PC-3 (cell line): ENCODE measurements at regions not wholly inside any gene's neighbourhood (a gene's known extent, or its start where the extent isn't known, plus 50 kb on each side); places are given as distances from the start of the nearest gene placed in this dataset.

Experiments used
- ATAC-seq: fragments of 200-7000 bp; cut with Tn5 transposase; 2 replicates; pipeline ENCODE4 v1.9.1; 2020; ENCODE audit warnings: mild to moderate bottlenecking, moderate library complexity
- BruUV-seq: library from RNA; stranded (reverse); fragments of 400-500 nt; replicated peaks from 2 replicates; lab custom pipeline; 2021; lab: Mats Ljungman, UMichigan
- CTCF ChIA-PET: fragments of 300-600 bp; sonication (Branson Sonifier 250); formaldehyde crosslinking; loops from one replicate; lab custom pipeline; 2022; ENCODE audit warnings: antibody characterized with exemption; lab: Charles Lee
- POLR2A ChIA-PET: fragments of 300-600 bp; sonication (Branson Sonifier 250); formaldehyde crosslinking; loops from one replicate; lab custom pipeline; 2022; ENCODE audit warnings: antibody characterized with exemption; ENCODE audit not compliant: unreplicated experiment; lab: Charles Lee
- DNase-seq: peaks from one replicate; pipeline ENCODE4 v3.0.0-alpha.2; 2015
- H2AFZ ChIP-seq: fragments of 300-600 bp; sonication (generic); 2 replicates; pipeline ENCODE4 v1.6.0; 2016; ENCODE audit warnings: antibody characterized with exemption, low read length
- H3F3A ChIP-seq: fragments of 300-600 bp; sonication (generic); one replicate; pipeline ENCODE4 v1.6.0; 2017; ENCODE audit warnings: antibody characterized with exemption, low read length, control low read depth, mild to moderate bottlenecking; ENCODE audit not compliant: unreplicated experiment
- H3K27ac ChIP-seq: fragments of 300-600 bp; sonication (generic); 2 replicates; pipeline ENCODE4 v1.5.1; 2016; ENCODE audit warnings: mild to moderate bottlenecking, low read length
- H3K27me3 ChIP-seq: fragments of 300-600 bp; sonication (generic); 2 replicates; pipeline ENCODE4 v1.6.1; 2016; ENCODE audit warnings: low read length, mixed read lengths
- H3K36me3 ChIP-seq: fragments of 300-600 bp; sonication (generic); 2 replicates; pipeline ENCODE4 v1.6.1; 2016; ENCODE audit warnings: low read depth, mixed run types, low read length, mixed read lengths
- H3K4me1 ChIP-seq: fragments of 300-600 bp; sonication (generic); 2 replicates; pipeline ENCODE4 v1.5.1; 2016; ENCODE audit warnings: low read length; ENCODE audit not compliant: insufficient read depth
- H3K4me2 ChIP-seq: fragments of 300-600 bp; sonication (generic); 2 replicates; pipeline ENCODE4 v1.6.0; 2016; ENCODE audit warnings: low read length
- H3K4me3 ChIP-seq: fragments of 300-600 bp; sonication (generic); 2 replicates; pipeline ENCODE4 v1.5.1; 2016; ENCODE audit warnings: mild to moderate bottlenecking, low read length, mixed read lengths
- H3K79me2 ChIP-seq: fragments of 300-600 bp; sonication (generic); 2 replicates; pipeline ENCODE4 v1.6.1; 2017; ENCODE audit warnings: low read length, mixed read lengths
- H3K9ac ChIP-seq: fragments of 300-600 bp; sonication (generic); 2 replicates; pipeline ENCODE4 v1.6.0; 2016; ENCODE audit warnings: mild to moderate bottlenecking, low read length
- H3K9me2 ChIP-seq: fragments of 300-600 bp; sonication (generic); replicated peaks from 2 replicates; pipeline ENCODE4 v1.6.1; 2016; ENCODE audit warnings: mixed run types, low read length, mixed read lengths
- H3K9me3 ChIP-seq: fragments of 300-600 bp; sonication (generic); 2 replicates; pipeline ENCODE4 v1.6.1; 2016; ENCODE audit warnings: low read length, mixed read lengths
- H4K20me1 ChIP-seq: fragments of 300-600 bp; sonication (generic); 2 replicates; pipeline ENCODE4 v1.6.1; 2016; ENCODE audit warnings: low read length, mixed read lengths
- EZH2 ChIP-seq: fragments of 300-600 bp; sonication (generic); IDR thresholded peaks from one replicate; pipeline ENCODE4 v1.6.1; 2017; ENCODE audit warnings: antibody characterized with exemption, mild to moderate bottlenecking, low read length; ENCODE audit not compliant: unreplicated experiment
- EZH2phosphoT487 ChIP-seq: fragments of 300-600 bp; sonication (generic); IDR thresholded peaks from 2 replicates; pipeline ENCODE4 v1.6.1; 2018; ENCODE audit warnings: mild to moderate bottlenecking, antibody characterized with exemption, low read length, borderline replicate concordance
- intact Hi-C: fragments of 100-400 bp; cut with micrococcal nuclease; formaldehyde crosslinking; loops from 2 replicates; pipeline ENCODE4 v1.9.0; 2023
- TF ChIP-seq, protein P1 (sequence below): fragments of 300-600 bp; sonication (generic); conservative IDR thresholded peaks from 2 replicates; pipeline ENCODE4 v1.5.1; 2017; ENCODE audit warnings: antibody characterized with exemption, low read depth, mild to moderate bottlenecking, low read length

DNA sequence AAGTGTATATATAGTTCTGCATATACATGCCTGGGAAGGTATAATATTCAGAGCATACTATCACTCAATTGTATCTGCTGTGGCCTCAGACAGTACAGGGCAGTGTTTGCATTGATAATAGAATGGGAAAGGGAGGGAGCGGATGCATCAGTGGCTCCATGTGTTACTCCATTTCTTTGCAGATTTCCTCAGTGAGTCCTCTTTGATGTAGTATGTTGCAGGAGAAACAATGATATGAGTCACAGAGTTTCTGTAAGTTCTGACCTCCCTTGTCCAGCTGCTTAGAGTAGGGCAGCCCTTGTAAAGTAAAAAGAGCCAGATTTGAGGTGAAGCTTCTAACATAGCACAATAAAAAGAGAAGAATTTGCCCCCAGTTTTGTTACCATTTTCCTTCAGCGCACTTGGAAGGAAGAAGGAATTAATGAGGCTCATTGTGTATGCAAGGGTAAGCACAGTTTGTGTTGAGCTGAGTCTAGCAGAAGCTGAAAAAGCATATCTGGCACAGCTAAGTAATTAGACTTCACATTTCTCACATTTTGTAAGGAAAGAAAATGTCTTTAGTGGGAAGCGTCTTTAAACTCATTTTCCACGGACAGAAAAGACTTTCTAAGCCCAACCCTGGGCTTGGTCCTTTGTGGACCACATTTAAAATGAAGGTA lies 555.8 kb upstream of the IL12A start:
- no peak overlapping the region for H3K4me2 ChIP-seq
- no peaks in the 10 kb centered on the region for H3K79me2 ChIP-seq
- ChIA-PET CTCF (no interaction called here), POLR2A (no interaction called here)
- no peaks in the 10 kb centered on the region for H4K20me1 ChIP-seq
- no peak overlapping the region for H3K27ac ChIP-seq
- no peak overlapping the region for H3K4me3 ChIP-seq
- no peak overlapping the region for H2AFZ ChIP-seq
- no TSS peak for BruUV-seq
- no peaks in the 10 kb centered on the region for H3K4me1 ChIP-seq
- H3K27me3 ChIP-seq: peaks cover 9% of the 10 kb centered on the region; the same call in 1 of the 2 replicates
- H3F3A ChIP-seq: no peaks in the 10 kb centered on the region
- TF ChIP-seq, protein P1, sequence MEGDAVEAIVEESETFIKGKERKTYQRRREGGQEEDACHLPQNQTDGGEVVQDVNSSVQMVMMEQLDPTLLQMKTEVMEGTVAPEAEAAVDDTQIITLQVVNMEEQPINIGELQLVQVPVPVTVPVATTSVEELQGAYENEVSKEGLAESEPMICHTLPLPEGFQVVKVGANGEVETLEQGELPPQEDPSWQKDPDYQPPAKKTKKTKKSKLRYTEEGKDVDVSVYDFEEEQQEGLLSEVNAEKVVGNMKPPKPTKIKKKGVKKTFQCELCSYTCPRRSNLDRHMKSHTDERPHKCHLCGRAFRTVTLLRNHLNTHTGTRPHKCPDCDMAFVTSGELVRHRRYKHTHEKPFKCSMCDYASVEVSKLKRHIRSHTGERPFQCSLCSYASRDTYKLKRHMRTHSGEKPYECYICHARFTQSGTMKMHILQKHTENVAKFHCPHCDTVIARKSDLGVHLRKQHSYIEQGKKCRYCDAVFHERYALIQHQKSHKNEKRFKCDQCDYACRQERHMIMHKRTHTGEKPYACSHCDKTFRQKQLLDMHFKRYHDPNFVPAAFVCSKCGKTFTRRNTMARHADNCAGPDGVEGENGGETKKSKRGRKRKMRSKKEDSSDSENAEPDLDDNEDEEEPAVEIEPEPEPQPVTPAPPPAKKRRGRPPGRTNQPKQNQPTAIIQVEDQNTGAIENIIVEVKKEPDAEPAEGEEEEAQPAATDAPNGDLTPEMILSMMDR: no peak
- no peak for TF ChIP-seq EZH2
- TF ChIP-seq EZH2phosphoT487: no peak
- H3K9me2 ChIP-seq: no peaks in the 10 kb centered on the region
- no peaks in the 10 kb centered on the region for H3K9me3 ChIP-seq
- no peak overlapping the region for H3K9ac ChIP-seq
- H3K36me3 ChIP-seq: no peaks in the 10 kb centered on the region
- DNase-seq: no peak
- intact Hi-C loops: no loop called here
- no peak for ATAC-seq

DNA sequence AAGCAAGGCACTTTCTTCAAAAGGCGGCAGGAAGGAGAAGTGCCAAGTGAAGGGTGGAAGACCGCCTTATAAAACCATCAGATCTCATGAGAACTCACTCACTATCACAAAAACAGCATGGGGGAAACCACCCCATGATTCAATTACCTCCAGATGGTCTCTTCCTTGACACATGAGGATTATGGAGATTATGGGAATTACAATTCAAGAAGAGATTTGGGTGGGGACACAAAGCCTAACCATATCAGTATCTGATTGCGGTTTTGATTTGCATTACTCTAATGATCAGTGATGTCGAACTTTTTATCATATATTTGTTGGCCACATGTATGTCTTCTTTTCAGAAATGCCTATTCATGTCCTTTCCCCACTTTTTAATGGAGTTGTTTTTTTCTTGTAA lies 549.3 kb upstream of the IL12A start:
- H3K27me3 ChIP-seq: no peaks in the 10 kb centered on the region; the same call in 1 of the 2 replicates
- no peak for ATAC-seq
- no peaks in the 10 kb centered on the region for H3K9me3 ChIP-seq
- CTCF ChIA-PET: no interaction called here
- TF ChIP-seq, protein P1: no peak
- TF ChIP-seq EZH2phosphoT487: no peak
- no peak for TF ChIP-seq EZH2
- no peak for DNase-seq
- H3F3A ChIP-seq: no peaks in the 10 kb centered on the region
- intact Hi-C loops: no loop called here
- no peaks in the 10 kb centered on the region for H3K9me2 ChIP-seq
- no peaks in the 10 kb centered on the region for H3K4me1 ChIP-seq
- no TSS peak for BruUV-seq
- no peak overlapping the region for H3K27ac ChIP-seq
- no peaks in the 10 kb centered on the region for H4K20me1 ChIP-seq
- H3K9ac ChIP-seq: no peak overlapping the region
- no peaks in the 10 kb centered on the region for H3K36me3 ChIP-seq
- no peak overlapping the region for H3K4me2 ChIP-seq
- H3K79me2 ChIP-seq: no peaks in the 10 kb centered on the region
- no peak overlapping the region for H2AFZ ChIP-seq
- POLR2A ChIA-PET: no interaction called here
- H3K4me3 ChIP-seq: no peak overlapping the region

DNA sequence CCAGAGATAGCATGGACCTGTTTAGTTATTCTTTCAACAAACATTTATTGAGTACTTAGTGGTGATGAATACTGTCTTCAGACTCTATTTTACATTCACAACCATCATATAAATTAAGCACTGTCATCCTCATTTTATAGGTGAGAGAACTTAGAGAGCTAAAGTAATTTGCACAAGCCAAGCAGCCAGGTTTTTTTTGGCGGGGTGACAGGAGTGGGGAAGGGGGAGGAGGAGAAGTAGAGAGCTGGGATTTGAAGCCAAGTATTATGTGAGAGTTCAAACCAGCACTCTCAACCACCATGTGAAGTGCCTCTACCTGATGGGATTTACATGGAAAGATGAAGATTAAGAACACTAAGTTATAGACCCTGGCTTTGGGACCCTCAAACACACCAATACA lies 547.4 kb upstream of the IL12A start:
- Histone ChIP-seq H3K4me1 (no peaks in the 10 kb centered on the region), H3K27ac (no peak overlapping the region), H4K20me1 (no peaks in the 10 kb centered on the region), H3K9me3 (no peaks in the 10 kb centered on the region), H3K4me3 (no peak overlapping the region), H2AFZ (no peak overlapping the region), H3K27me3 (no peaks in the 10 kb centered on the region), H3K9ac (no peak overlapping the region), H3K36me3 (no peaks in the 10 kb centered on the region), H3F3A (no peaks in the 10 kb centered on the region), H3K4me2 (no peak overlapping the region), H3K79me2 (no peaks in the 10 kb centered on the region), H3K9me2 (no peaks in the 10 kb centered on the region)
- intact Hi-C loops: no loop called here
- TF ChIP-seq EZH2phosphoT487 (no peak), EZH2 (no peak)
- TF ChIP-seq, protein P1: no peak
- DNase-seq (no peak), ATAC-seq (no peak)
- ChIA-PET CTCF (no interaction called here), POLR2A (no interaction called here)
- no TSS peak for BruUV-seq
